T-helper 2 cell (primary cell): ENCODE measurements at regions not wholly inside any gene's neighbourhood (a gene's known extent, or its start where the extent isn't known, plus 50 kb on each side); places are given as distances from the start of the nearest gene placed in this dataset.
A peak's percentile ranks its signal among the peaks of the same experiment; 100 is the strongest.

Experiments
- DNase-seq, 5 experiments: peaks; one replicate each; pipeline versions ENCODE4 v3.0.0 to v3.0.0-alpha.2; 2012 to 2022

- DNase-seq = no peak
Measured at GRCh38 chr9:675697-676370, 165.7 kb upstream of the DMRT1 start.

- DNase-seq = no peak
Measured at GRCh38 chr9:676780-677438, 164.6 kb upstream of the DMRT1 start.

- DNase-seq = peak in 1 of 5 experiments; percentile 43
Measured at GRCh38 chr9:677461-678097, 163.9 kb upstream of the DMRT1 start.

GRCh38 chr9:678897-679296 lies 162.6 kb upstream of the DMRT1 start:
- DNase-seq = no peak

GRCh38 chr9:679462-679861 lies 162.0 kb upstream of the DMRT1 start:
- no peak for DNase-seq

GRCh38 chr9:680106-680505 lies 161.4 kb upstream of the DMRT1 start:
- DNase-seq = no peak

- no peak for DNase-seq
Measured at GRCh38 chr9:682633-683508, 158.6 kb upstream of the DMRT1 start.

- no peak for DNase-seq
Measured at GRCh38 chr9:683509-684021, 157.9 kb upstream of the DMRT1 start.

GRCh38 chr9:684054-684890 lies 157.2 kb upstream of the DMRT1 start:
- DNase-seq = no peak

- DNase-seq = no peak
Measured at GRCh38 chr9:684941-685340, 156.6 kb upstream of the DMRT1 start.

- no peak for DNase-seq
Measured at GRCh38 chr9:686321-686813, 155.1 kb upstream of the DMRT1 start.

GRCh38 chr9:687034-687785 lies 154.3 kb upstream of the DMRT1 start:
- no peak for DNase-seq

GRCh38 chr9:687994-688393 lies 153.5 kb upstream of the DMRT1 start:
- DNase-seq = no peak

GRCh38 chr9:690517-691111 lies 150.9 kb upstream of the DMRT1 start:
- DNase-seq = no peak

GRCh38 chr9:691825-692400 lies 149.6 kb upstream of the DMRT1 start:
- no peak for DNase-seq

- no peak for DNase-seq
Measured at GRCh38 chr9:692636-693129, 148.8 kb upstream of the DMRT1 start.

- DNase-seq = no peak
Measured at GRCh38 chr9:693201-694091, 148.1 kb upstream of the DMRT1 start.

- no peak for DNase-seq
Measured at GRCh38 chr9:694092-694402, 147.4 kb upstream of the DMRT1 start.
